ENCODE measurements at regions not wholly inside any gene's neighbourhood (a gene's known extent, or its start where the extent isn't known, plus 50 kb on each side); places are given as distances from the start of the nearest gene placed in this dataset.
A peak's percentile ranks its signal among the peaks of the same experiment; 100 is the strongest.

GRCh38 chr9:87127543-87127942 is 180.2 kb upstream of the GAS1 start:
- Histone ChIP-seq H3K9me3 (peaks cover 0 to 12% (median 0%) of the 10 kb centered on the region in 11 donors), H3K4me3 (no peak overlapping the region), H3K36me3 (no peaks in the 10 kb centered on the region), H3K27ac (no peak overlapping the region), H3K4me1 (peaks cover 0 to 14% (median 0%) of the 10 kb centered on the region in 9 donors), H3K27me3 (no peaks in the 10 kb centered on the region)
- no peak for ATAC-seq
- 98 to 100% methylated on average over 1 of the region's 1 CpG for WGBS, 2 donors
- DNase-seq: no peak
- intact Hi-C loops (cut with DNase I): no loop called here
- TF ChIP-seq CTCF (IDR thresholded peaks at IDR 0.05): no peak

GRCh38 chr9:87127978-87128614 is 180.8 kb upstream of the GAS1 start:
- no peaks in the 10 kb centered on the region for H3K27me3 ChIP-seq
- intact Hi-C loops (cut with DNase I): no loop called here
- 89 to 96% methylated on average over 2 of the region's 2 CpGs for WGBS, 2 donors
- H3K4me1 ChIP-seq: peaks cover 0 to 10% (median 0%) of the 10 kb centered on the region in 9 donors
- ATAC-seq (no peak), DNase-seq (no peak)
- H3K4me3 ChIP-seq: no peak overlapping the region
- no peaks in the 10 kb centered on the region for H3K36me3 ChIP-seq
- no peak for TF ChIP-seq CTCF (IDR thresholded peaks at IDR 0.05)
- no peak overlapping the region for H3K27ac ChIP-seq
- peaks cover 0 to 17% (median 5%) of the 10 kb centered on the region in 11 donors for H3K9me3 ChIP-seq

GRCh38 chr9:87128844-87129493 is 181.7 kb upstream of the GAS1 start:
- no peak for TF ChIP-seq CTCF (IDR thresholded peaks at IDR 0.05)

GRCh38 chr9:87135074-87135473 is 187.8 kb upstream of the GAS1 start:
- Histone ChIP-seq H3K9me3 (peaks cover 0 to 26% (median 7%) of the 10 kb centered on the region in 11 donors), H3K4me3 (no peak overlapping the region), H3K27ac (no peak overlapping the region), H3K27me3 (peaks cover 0 to 4% (median 2%) of the 10 kb centered on the region in 7 donors), H3K36me3 (no peaks in the 10 kb centered on the region), H3K4me1 (no peaks in the 10 kb centered on the region)
- no peak for TF ChIP-seq CTCF (IDR thresholded peaks at IDR 0.05)
- intact Hi-C loops (cut with DNase I): no loop called here
- WGBS, 2 donors: 96 to 97% methylated on average over 2 of the region's 2 CpGs
- no peak for ATAC-seq
- DNase-seq: no peak

More at GRCh38 chr9:87128844-87129493, 181.7 kb upstream of the GAS1 start:
- DNase-seq: no peak
- Histone ChIP-seq H3K9me3 (peaks cover 0 to 24% (median 6%) of the 10 kb centered on the region in 11 donors), H3K27me3 (no peaks in the 10 kb centered on the region), H3K27ac (no peak overlapping the region), H3K36me3 (no peaks in the 10 kb centered on the region), H3K4me1 (peaks cover 0 to 1% (median 0%) of the 10 kb centered on the region in 9 donors), H3K4me3 (no peak overlapping the region)
- ATAC-seq: peak in 1 of 8 donors; percentile 44
- intact Hi-C loops (cut with DNase I): no loop called here
- 61 to 64% methylated on average over 5 of the region's 5 CpGs for WGBS, 2 donors
